Naive B cell (primary cell): ENCODE measurements at regions not wholly inside any gene's neighbourhood (a gene's known extent, or its start where the extent isn't known, plus 50 kb on each side); places are given as distances from the start of the nearest gene placed in this dataset.
"Not testable (repeated sequence)": the region's sequence is repeated elsewhere in the genome, so short reads cannot be mapped to it uniquely, and the experiment has no call there.

ENCODE experiments used
- ATAC-seq, 2 donors: fragments of 150-1000 bp; cut with Tn5 transposase; 2 replicates each; pipeline ENCODE4 v1.10.0; 2021; ENCODE audit warnings: low read depth in 2 of 2, mild to moderate bottlenecking in 2 of 2, moderate library complexity in 2 of 2
- DNase-seq: peaks from one replicate; pipeline ENCODE4 v3.0.0; 2022
- H3K27ac Mint-ChIP-seq, 6 donors: one replicate each; pipeline ENCODE4 v1.8.0; 2020 to 2022; ENCODE audit warnings: mild to moderate bottlenecking in 6 of 6, mixed read lengths in 6 of 6, moderate library complexity in 5 of 6, inconsistent platforms in 2 of 6
- H3K27me3 Mint-ChIP-seq, 3 donors: one replicate each; pipeline ENCODE4 v1.8.0; 2021 to 2022; ENCODE audit warnings: mixed read lengths in 3 of 3, mild to moderate bottlenecking in 1 of 3
- H3K36me3 Mint-ChIP-seq, 2 donors: one replicate each; pipeline ENCODE4 v1.8.0; 2020 to 2022; ENCODE audit warnings: mixed read lengths in 2 of 2, inconsistent platforms in 1 of 2, mild to moderate bottlenecking in 1 of 2
- H3K4me1 Mint-ChIP-seq, 3 donors: one replicate each; pipeline ENCODE4 v1.8.0; 2020 to 2022; ENCODE audit warnings: mixed read lengths in 3 of 3, inconsistent platforms in 1 of 3, mild to moderate bottlenecking in 1 of 3, moderate library complexity in 1 of 3
- H3K4me3 Mint-ChIP-seq, 8 donors: one replicate each; pipeline ENCODE4 v1.8.0; 2020 to 2022; ENCODE audit warnings: mild to moderate bottlenecking in 8 of 8, mixed read lengths in 8 of 8, moderate library complexity in 8 of 8, inconsistent platforms in 2 of 8
- H3K9me3 Mint-ChIP-seq, 7 donors: one replicate each; pipeline ENCODE4 v1.8.0; 2020 to 2022; ENCODE audit warnings: mixed read lengths in 7 of 7, mild to moderate bottlenecking in 5 of 7, inconsistent platforms in 2 of 7, moderate library complexity in 1 of 7

DNA sequence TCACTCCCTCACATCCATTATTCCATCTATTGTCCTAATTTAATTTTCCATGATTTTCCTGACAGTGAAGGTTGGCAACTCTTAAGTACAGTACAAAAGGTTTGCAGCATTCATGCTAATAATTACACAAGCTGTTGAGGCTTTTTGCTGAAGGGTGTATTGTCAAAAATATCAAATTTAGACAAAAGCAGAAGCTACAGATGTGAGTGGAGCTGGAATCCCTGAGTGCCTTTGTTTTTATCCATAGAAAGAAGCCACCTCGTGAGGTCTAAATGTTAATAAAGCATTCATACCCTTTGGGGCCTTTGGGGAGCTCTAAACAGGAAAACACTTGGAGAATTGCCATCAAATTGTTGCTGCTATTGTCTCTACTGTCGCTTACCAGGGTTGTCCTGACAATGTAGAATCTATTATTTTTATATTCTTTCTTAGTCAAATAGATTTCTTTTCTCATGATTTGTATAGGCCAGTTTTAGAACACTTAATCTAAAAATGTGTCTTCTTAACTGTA is 185.8 kb upstream of the ROBO1 start:
- no peak for DNase-seq
- Mint-ChIP-seq H3K27ac (no peak overlapping the region), H3K4me1 (no peaks in the 10 kb centered on the region), H3K9me3 (peaks cover 0 to 11% (median 3%) of the 10 kb centered on the region in 7 donors), H3K4me3 (no peak overlapping the region), H3K36me3 (no peaks in the 10 kb centered on the region), H3K27me3 (no peaks in the 10 kb centered on the region)
- ATAC-seq, result no peak

DNA sequence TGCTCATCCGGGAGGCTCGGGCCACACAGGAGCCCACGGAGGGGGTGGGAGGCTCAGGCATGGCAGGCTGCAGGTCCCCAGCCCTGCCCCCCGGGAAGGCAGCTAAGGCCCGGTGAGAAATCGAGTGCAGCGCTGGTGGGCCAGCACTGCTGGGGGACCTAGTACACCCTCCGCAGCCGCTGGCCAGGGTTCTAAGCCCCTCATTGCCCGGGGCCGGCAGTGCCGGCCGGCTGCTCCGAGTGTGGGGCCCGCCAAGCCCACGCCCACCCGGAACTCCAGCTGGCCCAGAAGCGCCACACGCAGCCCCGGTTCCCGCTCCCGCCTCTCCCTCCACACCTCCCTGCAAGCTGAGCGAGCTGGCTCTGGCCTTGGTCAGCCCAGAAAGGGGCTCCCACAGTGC is 183.6 kb upstream of the ROBO1 start:
- H3K27ac Mint-ChIP-seq, H3K4me3 Mint-ChIP-seq, H3K36me3 Mint-ChIP-seq, DNase-seq, H3K4me1 Mint-ChIP-seq, ATAC-seq, H3K27me3 Mint-ChIP-seq: not testable (repeated sequence)
- peaks cover 0 to 12% (median 3%) of the 10 kb centered on the region in 7 donors for H3K9me3 Mint-ChIP-seq

DNA sequence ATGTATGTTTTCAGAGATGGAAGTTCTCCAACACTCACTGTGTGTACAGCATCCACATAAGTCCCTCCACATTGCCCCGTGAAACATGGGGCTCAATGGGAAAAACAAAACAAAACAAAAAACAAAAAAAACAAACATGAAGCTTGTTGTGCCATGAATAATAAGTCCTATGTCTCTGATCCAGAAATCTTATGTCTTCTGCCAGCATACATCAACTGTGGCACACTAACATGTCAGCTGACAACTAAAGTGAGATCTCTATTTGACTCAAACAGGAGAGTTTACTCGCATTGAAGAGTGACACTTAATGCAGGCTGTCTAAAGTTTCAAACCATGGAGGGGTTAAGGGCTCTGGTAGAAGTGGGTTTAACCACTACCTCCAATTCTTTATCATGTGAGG is 180.2 kb upstream of the ROBO1 start:
- H3K4me3 Mint-ChIP-seq, result no peak overlapping the region
- no peak for DNase-seq
- H3K4me1 Mint-ChIP-seq, result no peaks in the 10 kb centered on the region
- no peaks in the 10 kb centered on the region for H3K36me3 Mint-ChIP-seq
- ATAC-seq, result no peak
- peaks cover 0 to 10% (median 3%) of the 10 kb centered on the region in 7 donors for H3K9me3 Mint-ChIP-seq
- H3K27me3 Mint-ChIP-seq, result no peaks in the 10 kb centered on the region
- no peak overlapping the region for H3K27ac Mint-ChIP-seq

DNA sequence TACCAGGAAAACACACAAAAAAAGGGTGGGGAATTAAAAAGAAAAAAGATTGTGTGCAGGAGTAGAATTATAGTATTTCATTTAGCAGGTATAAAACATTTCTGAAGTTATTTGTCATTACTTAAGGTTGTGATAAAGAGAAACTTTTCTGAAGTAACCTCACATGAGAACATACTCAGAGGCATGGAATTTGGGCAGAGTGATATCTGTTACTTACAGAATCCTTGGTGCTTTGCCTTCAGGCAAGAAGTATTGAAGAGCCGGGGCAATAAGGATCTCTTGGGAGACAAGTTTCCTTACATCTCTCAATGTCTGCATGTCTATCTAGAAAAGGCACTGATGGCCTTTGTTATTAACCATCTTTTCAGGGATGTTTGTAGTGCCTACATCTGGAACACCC is 179.7 kb upstream of the ROBO1 start:
- DNase-seq (no peak), ATAC-seq (no peak)
- no peaks in the 10 kb centered on the region for H3K27me3 Mint-ChIP-seq
- H3K4me3 Mint-ChIP-seq, result no peak overlapping the region
- peaks cover 0 to 10% (median 3%) of the 10 kb centered on the region in 7 donors for H3K9me3 Mint-ChIP-seq
- no peaks in the 10 kb centered on the region for H3K4me1 Mint-ChIP-seq
- H3K36me3 Mint-ChIP-seq, result no peaks in the 10 kb centered on the region
- H3K27ac Mint-ChIP-seq, result no peak overlapping the region

DNA sequence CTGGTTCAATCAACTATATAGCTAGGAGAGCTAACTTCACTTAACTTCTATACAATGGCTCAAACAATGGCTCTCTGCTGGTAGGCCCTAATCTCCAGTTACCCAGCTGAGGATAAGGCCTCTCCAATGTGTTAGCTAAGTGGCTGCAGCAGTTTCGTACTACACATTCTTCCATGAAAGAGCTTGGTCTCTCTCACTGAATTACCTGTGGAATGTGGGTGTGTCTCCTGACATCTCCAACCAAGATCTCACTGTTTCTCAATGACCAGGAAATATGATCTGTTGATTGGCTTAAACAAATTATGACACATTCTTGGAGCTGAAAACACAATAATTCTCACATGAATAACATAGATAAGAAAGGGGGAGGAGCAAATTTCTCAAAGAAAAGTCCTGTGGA is 169.8 kb upstream of the ROBO1 start:
- H3K27me3 Mint-ChIP-seq, result no peaks in the 10 kb centered on the region
- no peak overlapping the region for H3K27ac Mint-ChIP-seq
- no peaks in the 10 kb centered on the region for H3K4me1 Mint-ChIP-seq
- no peak overlapping the region for H3K4me3 Mint-ChIP-seq
- DNase-seq (no peak), ATAC-seq (no peak)
- peaks cover 0 to 4% (median 2%) of the 10 kb centered on the region in 7 donors for H3K9me3 Mint-ChIP-seq
- no peaks in the 10 kb centered on the region for H3K36me3 Mint-ChIP-seq

DNA sequence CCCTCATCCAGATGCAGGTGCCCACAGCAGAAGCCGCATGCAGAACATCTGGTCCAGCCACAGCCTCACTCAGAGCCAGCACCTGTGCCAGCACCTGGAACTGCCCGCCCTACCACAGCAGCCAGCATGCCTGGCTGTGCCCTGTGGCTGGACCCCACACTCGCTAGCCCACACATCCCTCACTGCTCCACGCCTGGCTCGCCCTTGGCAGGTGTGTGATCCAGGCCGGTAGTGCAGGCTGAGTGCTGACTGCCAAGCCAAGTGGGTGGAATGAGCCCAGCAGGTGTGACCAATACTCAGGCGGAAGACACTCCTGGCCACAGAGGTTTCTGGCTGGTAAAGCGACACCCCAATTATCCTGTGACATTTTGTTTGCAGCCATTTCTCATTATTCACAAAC is 162.4 kb upstream of the ROBO1 start:
- Mint-ChIP-seq H3K27ac (no peak overlapping the region), H3K36me3 (no peaks in the 10 kb centered on the region), H3K4me3 (no peak overlapping the region), H3K4me1 (no peaks in the 10 kb centered on the region), H3K9me3 (peaks cover 0 to 12% (median 0%) of the 10 kb centered on the region in 7 donors), H3K27me3 (no peaks in the 10 kb centered on the region)
- ATAC-seq (no peak), DNase-seq (no peak)

DNA sequence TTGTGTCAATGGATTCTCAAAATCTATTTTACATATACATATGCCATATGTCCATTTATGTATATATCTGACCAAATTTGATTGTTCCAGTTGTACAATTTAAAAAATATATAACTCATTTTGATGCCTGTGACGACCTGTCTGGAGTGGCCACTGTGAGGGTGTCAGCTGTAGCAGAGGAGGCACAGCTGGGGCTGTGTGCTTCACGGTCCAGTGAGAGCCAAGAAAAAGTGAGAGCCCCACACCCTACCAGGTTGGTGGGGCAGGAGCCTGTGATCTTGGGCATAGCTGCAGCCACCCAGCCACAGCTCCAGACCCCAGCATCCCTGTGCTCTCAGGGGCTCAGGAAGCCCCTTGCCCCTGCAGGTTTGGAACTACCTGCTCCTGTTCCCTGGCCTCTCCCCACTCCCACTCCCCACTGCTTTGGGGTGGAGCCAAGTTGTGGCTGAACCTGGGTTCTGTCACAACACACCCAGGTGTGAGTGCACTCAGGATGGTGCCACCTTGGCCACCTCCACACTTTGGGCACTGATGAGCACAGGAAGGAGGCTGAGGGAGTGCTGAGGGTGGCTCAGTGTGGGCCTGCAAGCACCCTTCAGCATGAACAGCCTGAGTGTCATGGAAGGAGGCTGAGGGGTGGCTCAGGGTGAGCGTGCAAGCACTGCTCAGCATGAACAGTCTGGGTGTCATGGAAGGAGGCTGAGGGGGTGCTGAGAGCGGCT is 161.1 kb upstream of the ROBO1 start:
- Mint-ChIP-seq H3K27ac (no peak overlapping the region), H3K4me1 (no peaks in the 10 kb centered on the region), H3K9me3 (peaks cover 0 to 12% (median 0%) of the 10 kb centered on the region in 7 donors), H3K4me3 (no peak overlapping the region), H3K36me3 (no peaks in the 10 kb centered on the region), H3K27me3 (no peaks in the 10 kb centered on the region)
- no peak for DNase-seq
- no peak for ATAC-seq

DNA sequence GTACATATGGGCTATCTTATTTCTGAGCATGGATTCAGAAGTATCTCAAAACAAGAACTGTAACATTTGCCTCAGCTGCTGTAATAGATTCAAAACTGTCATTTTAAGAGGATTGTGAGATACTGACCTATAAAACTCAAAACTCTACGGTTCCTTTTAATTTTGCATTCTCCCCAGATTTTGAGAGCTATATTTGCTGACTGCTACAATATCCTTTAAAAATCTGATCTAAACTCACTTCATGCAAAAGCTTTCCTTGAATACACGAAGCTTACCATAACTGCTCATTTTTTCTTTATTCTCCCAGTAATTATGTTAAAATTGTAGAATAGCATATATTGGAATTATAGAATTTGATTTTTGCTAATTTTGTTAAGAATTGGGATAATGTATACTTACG is 158.7 kb upstream of the ROBO1 start:
- no peak for ATAC-seq
- DNase-seq, result no peak
- H3K27ac Mint-ChIP-seq, result no peak overlapping the region
- no peak overlapping the region for H3K4me3 Mint-ChIP-seq
- no peaks in the 10 kb centered on the region for H3K27me3 Mint-ChIP-seq
- no peaks in the 10 kb centered on the region for H3K4me1 Mint-ChIP-seq
- H3K9me3 Mint-ChIP-seq, result peaks cover 0 to 12% (median 0%) of the 10 kb centered on the region in 7 donors
- no peaks in the 10 kb centered on the region for H3K36me3 Mint-ChIP-seq

DNA sequence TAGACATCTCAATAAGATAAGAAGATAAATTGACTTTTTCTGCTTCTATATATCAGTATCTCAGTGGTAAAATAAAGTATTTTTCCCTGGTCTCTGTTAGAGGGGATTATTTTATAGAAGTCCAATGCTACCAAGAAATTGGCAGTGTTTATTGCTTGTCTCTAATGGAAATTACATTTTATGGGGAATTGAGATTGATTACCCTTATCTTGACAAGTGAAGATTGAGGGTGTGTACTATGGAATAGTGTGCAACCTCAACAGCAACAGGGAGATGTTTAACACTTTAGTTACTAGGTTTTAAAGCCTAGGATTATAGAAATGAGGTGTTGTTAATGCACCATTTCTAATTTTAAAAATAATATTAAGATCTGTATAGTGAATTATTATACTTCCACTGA is 154.8 kb upstream of the ROBO1 start:
- Mint-ChIP-seq H3K27ac (no peak overlapping the region), H3K9me3 (peaks cover 0 to 12% (median 0%) of the 10 kb centered on the region in 7 donors), H3K4me1 (no peaks in the 10 kb centered on the region), H3K36me3 (no peaks in the 10 kb centered on the region), H3K27me3 (no peaks in the 10 kb centered on the region), H3K4me3 (no peak overlapping the region)
- ATAC-seq, result no peak
- no peak for DNase-seq

DNA sequence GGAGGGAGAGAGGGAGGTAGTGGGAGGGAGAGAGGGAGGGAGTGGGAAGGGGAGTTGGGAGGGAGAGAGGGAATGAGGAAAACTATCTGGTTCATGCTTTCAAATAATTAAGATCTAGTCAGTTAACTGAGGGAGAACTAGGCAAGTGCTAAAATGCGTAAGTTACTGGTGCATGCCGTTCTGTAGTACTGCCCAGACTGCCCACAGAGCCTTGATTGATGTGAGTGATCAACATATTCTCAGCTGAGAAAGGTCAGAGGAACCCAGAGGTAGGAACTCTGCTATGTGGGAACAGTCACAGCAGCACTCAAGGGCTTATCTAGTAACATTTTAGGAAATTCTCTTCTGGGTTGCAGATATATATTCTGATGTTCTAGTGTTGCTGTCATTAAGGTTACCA is 149.8 kb upstream of the ROBO1 start:
- H3K27ac Mint-ChIP-seq, result no peak overlapping the region
- DNase-seq, result no peak
- H3K9me3 Mint-ChIP-seq, result peaks cover 0 to 5% (median 2%) of the 10 kb centered on the region in 7 donors
- no peak overlapping the region for H3K4me3 Mint-ChIP-seq
- peaks cover 0 to 8% of the 10 kb centered on the region in 2 donors for H3K36me3 Mint-ChIP-seq
- H3K4me1 Mint-ChIP-seq, result no peaks in the 10 kb centered on the region
- ATAC-seq, result no peak
- no peaks in the 10 kb centered on the region for H3K27me3 Mint-ChIP-seq

DNA sequence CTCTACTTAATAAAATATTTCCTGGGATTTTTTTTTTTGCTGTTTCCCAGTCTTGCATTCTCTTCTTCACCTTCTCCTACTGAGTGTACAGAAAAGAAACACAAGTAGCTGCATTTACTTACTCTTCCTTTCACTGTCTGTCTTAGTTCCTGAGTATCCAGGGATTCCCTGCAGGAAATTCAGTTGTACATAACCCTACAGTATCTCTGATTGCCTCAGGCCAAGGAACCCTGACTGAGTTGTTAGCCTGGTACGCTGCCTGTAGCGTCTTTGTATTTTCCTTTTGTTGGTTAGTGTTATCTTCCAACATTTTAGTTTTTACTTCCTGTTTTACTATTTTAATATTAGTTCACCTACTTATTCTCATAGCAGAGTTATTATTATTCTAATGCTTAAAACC is 142.5 kb upstream of the ROBO1 start:
- Mint-ChIP-seq H3K27ac (no peak overlapping the region), H3K4me3 (no peak overlapping the region), H3K36me3 (no peaks in the 10 kb centered on the region), H3K27me3 (no peaks in the 10 kb centered on the region), H3K9me3 (peaks cover 0 to 1% (median 0%) of the 10 kb centered on the region in 7 donors), H3K4me1 (no peaks in the 10 kb centered on the region)
- ATAC-seq (no peak), DNase-seq (no peak)

DNA sequence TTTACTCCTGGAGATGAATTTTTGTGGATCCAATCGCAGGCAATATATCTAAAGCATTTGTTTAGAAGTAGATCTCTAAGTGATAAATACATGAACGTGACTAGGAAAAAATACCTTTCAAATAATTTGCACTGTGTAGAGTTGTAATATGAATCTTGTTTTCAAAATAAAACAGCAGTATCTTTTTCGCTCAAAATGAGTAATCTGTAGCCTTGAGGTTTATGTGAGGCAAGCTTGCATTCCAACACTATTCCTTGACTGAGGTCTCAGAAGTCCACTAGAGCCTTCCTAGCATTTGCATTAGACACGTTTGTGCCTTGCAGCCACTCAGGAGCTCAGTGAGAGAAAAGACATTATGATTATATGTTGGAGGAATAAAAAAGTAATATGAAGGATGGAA is 138.3 kb upstream of the ROBO1 start:
- DNase-seq, result no peak
- no peaks in the 10 kb centered on the region for H3K27me3 Mint-ChIP-seq
- H3K9me3 Mint-ChIP-seq, result peaks cover 0 to 4% (median 0%) of the 10 kb centered on the region in 7 donors
- no peaks in the 10 kb centered on the region for H3K4me1 Mint-ChIP-seq
- no peak for ATAC-seq
- no peaks in the 10 kb centered on the region for H3K36me3 Mint-ChIP-seq
- H3K27ac Mint-ChIP-seq, result no peak overlapping the region
- no peak overlapping the region for H3K4me3 Mint-ChIP-seq

DNA sequence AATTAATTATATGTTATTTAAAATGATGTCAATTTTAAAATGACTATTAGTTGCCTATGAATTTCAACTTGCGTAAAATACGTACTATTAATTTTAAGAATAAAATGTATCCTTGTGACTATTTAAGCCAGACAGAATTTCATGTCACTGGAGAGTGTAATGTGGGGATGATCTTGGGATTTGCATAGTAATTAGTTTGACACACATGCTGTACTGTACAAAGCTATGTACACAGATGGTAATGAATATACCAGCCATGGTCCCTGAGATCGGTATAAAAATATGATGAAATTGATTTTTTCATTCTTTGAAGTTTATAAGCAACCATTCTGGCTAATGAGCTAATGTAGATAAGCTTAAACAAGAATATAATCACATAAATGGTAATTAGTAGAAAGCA is 134.4 kb upstream of the ROBO1 start:
- H3K4me3 Mint-ChIP-seq, result no peak overlapping the region
- H3K9me3 Mint-ChIP-seq, result peaks cover 0 to 4% (median 0%) of the 10 kb centered on the region in 7 donors
- no peaks in the 10 kb centered on the region for H3K27me3 Mint-ChIP-seq
- ATAC-seq (no peak), DNase-seq (no peak)
- no peaks in the 10 kb centered on the region for H3K4me1 Mint-ChIP-seq
- H3K36me3 Mint-ChIP-seq, result no peaks in the 10 kb centered on the region
- H3K27ac Mint-ChIP-seq, result no peak overlapping the region

DNA sequence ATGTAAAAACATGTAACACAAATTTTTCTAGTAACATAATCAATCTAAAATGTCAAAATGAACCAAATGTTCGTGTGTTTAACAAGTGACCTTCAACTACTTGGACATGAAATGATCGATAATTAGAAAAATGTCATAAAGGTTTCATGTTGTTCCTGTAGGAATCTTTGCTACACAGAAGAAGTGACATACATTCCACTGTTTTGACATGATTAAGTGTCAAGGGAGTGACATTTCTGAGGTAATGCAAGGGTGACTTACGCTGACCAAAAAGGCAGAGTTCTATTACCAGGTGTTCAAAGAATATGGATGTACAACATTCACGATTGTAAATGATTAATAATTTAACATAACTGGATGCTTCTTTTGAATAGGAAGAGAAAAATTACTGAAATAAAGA is 131.1 kb upstream of the ROBO1 start:
- no peak overlapping the region for H3K27ac Mint-ChIP-seq
- no peaks in the 10 kb centered on the region for H3K36me3 Mint-ChIP-seq
- ATAC-seq (no peak), DNase-seq (no peak)
- no peaks in the 10 kb centered on the region for H3K4me1 Mint-ChIP-seq
- peaks cover 0 to 1% (median 0%) of the 10 kb centered on the region in 7 donors for H3K9me3 Mint-ChIP-seq
- no peaks in the 10 kb centered on the region for H3K27me3 Mint-ChIP-seq
- no peak overlapping the region for H3K4me3 Mint-ChIP-seq
